UCSD-AML1 (cell line): ENCODE measurements at regions not wholly inside any gene's neighbourhood (a gene's known extent, or its start where the extent isn't known, plus 50 kb on each side); places are given as distances from the start of the nearest gene placed in this dataset.

Source experiments
- DNase-seq: peaks from one replicate; lab custom pipeline; 2025; ENCODE audit not compliant: unreplicated experiment; lab: John Stamatoyannopoulos, UW

DNA sequence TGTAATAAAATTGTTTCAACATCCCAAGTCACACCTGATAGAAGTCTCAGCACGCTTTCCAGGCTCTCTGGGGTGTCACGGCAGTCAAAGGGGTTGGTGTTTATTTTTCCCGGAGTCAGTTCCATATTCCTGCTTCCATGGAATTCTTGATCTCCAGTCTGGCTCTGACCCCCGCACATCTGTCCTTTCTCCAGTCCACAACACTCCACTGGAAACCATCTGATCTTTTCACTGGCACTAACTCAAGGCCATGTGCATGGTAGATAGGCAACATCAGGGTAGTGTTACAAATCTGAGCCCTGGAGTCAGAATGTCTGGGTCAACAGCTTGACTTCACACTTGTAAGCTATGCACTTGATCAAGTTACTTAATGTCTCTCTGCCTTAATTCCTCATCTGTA lies 176.2 kb downstream of the WDR11 start:
- DNase-seq: no peak

DNA sequence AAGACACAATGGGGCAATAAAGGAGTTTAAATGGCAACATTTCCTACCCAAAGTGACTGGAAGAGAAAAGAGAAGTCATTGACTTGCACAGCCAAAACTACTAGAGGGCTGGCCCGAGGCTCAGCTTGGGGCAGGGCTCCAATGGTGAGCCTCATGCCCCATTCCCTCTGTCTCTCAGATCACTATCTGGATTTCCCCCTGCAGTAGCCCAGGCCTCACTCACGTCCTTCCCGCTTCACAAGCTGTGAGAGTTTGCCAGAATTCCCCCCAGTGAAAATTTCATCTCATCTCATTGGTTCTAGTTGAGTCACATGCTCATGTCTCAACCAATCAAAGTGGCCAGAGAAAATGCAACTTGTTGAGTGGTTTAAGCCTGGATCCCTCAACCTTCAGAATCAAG lies 181.3 kb downstream of the WDR11 start:
- DNase-seq: no peak

DNA sequence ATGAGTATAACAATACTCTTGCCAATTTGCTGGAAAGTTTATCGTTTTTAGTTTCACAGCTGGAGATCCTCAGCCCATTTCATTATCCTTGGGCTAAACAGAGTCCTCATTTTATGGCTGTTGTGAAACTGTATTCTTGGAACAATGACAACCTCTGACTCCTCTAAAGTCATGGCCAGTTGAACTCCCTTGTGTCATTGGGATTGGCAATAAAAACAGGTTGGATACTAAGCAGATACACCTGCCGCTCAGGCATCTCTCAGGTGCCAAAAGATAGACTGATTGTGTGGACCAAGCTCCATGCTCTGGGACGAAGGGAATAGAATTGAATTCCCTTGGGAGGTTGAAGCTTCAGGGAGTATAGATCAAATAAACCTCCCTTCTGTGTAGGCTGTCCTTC lies 182.2 kb downstream of the WDR11 start:
- DNase-seq: no peak

DNA sequence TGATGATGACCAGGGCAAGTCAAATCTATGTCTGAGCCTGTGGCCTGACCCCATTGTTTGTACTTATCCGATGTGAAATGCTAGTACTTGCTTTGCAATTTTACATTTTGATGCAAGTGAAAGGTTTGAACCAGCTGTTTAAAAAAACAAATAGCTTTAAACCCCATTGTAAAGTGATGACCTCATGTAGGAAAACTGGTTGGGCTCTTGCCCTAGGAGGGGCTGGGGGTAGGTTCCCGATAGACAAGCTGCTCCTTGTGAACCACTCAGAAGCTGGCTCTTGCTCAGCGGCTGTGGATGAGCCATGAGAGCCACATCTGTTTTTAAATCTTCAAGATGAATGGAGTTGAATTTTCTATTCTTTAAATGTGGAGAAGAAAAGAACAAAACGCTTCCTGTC lies 185.3 kb downstream of the WDR11 start:
- no peak for DNase-seq

DNA sequence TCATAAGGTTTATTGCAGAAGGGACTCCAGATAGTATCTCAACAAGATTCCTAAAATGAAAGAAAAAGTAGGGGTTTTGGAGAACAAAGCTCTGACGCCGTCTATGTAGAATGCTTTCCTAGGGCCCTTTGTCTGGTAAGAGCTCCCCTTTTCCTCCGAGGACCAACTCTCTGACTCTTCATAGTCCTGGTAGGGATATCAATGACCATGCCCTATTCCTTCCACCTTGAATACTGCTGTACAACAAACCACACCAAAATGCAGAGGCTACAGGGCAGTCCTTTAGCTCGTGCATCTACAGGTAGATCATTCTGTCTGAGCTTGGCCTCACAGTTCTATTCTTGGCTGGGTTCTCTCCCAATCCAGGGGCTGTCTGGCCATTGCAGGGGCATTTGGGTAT lies 190.3 kb downstream of the WDR11 start:
- no peak for DNase-seq

DNA sequence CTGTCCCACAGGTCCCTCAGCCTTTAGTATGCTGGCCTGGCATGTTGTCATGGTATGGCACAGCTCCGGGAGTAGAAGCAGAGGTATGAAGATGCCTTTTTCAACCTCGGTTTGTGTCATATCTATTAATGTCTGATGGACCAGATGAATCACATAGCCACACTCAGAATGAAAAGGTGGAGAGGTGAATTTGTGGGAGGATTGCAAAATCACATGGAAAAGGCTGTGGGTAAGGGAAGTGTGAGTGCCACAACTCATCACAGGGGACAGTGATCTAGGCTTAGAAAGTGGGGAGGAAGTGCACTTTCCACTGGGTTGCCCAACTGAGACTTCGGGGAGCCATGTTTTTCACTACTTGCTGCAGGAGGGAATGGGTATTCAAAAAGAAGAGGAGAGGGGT lies 190.7 kb downstream of the WDR11 start:
- DNase-seq: no peak

DNA sequence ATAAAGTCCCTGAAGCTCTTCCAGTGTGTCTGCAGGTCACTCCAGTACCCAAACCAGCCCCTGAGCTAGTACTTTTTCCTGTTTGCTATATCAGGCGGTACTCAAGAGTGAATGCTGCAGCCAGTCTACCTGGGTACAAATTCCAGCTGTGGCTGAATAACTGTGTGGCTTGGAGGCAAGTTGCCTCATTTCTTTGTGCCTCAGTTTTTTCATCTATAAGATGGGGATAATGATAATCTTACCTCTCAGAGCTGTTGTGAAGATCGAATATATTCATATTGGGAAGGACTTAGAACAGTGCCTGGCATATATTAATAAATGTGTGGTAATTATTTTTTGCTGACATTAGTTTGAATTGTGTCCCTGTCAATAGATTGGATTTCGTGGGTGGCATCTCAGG lies 191.2 kb downstream of the WDR11 start:
- no peak for DNase-seq

DNA sequence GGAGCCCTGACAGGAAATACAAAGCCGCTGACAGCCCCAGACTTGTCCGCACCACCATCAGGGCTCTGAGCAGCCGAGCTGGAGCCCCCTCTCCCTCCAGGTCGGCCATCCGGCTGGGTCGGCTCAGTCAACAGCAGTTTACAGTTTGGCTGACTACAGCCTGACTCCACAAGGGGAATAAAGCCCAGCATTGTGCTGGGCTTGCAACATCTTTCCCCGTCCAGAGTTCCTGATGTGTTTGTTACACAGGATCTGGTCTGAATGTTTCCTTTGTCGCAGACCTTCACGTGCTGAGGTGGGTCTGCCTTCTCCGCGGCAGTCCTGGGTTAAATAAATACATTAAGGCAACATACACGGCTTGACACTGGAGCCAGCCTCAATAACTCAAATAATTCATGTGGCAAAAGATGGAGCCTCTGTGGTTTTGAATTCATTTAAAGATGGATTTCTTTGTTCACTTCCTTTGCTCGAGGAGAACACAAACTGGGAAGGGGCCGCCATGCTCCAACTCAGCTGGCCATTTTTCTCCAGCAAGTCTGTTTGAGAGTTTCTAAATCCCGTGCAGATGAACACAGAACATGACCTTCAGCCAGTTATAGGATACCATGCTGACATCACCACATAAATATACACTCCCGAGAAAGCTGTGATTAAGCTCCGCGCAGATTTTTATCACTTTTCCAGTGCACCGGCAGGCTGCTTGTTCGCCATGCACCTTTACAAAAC lies 192.1 kb downstream of the WDR11 start:
- no peak for DNase-seq

DNA sequence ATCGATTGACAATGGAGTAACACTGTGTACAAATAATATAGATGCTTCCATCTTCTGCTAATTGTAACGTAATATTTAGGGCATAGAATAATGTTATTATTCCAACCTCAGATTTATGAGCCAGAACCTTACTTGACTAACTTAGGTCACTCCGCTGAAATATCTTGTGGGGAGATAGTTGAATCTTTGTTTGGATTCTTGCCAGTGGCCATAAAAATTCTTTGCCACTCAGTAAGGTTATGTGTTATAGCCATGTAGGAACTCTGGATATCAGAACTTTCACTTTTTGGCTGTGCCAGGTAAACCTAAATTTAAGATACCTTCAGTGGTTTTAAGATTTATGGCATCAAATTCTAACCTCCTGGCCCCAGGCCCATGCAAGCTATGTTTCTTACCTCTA lies 197.6 kb downstream of the WDR11 start:
- DNase-seq: no peak

DNA sequence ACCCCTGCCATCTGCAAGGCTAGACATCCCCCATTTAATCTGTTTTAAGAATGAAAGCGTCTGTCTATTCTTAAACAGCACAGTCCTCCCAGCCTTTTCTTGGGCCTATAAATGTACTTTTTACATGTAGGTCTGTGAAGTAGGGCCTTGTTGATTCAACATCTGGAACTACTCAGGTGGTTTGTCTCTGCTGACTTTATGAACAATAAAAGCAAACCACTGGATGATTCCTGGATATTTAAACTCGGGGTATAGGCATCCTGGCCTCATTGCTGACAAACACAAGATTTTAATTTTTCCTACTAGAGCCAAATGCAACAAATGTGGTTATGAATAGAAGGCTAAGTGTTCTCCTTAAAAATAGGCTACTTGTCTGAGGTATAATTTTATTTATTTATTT lies 198.3 kb downstream of the WDR11 start:
- DNase-seq: no peak

DNA sequence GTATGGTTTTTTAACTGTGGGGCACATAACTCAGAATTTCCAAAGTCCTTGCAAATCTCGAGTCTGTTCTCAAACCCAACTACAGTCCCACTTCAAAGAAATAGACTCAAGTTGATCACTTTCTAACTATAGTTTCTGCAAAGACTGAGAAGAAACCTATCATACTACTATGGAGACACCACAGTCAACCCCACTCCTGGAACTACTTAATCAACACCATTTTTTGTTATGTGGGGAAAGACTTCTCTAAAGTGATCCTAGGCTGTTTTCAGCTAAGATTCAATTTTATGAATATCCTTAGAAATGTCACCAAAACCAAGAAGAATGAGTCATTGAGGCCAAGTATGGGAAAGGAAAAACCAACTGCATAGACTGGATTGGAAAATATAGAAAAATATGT lies 198.8 kb downstream of the WDR11 start:
- no peak for DNase-seq

DNA sequence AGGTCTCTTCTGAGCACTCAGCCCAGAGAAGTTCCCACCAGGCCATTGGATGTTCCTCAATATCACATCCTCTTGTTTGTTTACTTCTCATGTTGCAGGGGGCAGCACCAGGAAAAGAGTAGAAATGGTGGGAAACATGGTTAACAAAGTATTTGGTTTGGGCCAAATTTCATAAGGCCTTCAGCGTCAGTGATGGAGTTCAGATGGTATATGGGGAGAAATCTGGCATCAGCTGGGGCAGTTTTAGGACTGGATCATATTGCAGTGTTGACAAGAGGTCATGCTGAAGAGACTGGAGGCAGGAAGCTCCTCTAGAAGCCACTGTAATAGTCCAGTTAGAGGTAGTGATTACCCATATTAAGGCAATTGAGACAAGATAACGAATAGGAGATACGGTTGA lies 200.0 kb downstream of the WDR11 start:
- no peak for DNase-seq

DNA sequence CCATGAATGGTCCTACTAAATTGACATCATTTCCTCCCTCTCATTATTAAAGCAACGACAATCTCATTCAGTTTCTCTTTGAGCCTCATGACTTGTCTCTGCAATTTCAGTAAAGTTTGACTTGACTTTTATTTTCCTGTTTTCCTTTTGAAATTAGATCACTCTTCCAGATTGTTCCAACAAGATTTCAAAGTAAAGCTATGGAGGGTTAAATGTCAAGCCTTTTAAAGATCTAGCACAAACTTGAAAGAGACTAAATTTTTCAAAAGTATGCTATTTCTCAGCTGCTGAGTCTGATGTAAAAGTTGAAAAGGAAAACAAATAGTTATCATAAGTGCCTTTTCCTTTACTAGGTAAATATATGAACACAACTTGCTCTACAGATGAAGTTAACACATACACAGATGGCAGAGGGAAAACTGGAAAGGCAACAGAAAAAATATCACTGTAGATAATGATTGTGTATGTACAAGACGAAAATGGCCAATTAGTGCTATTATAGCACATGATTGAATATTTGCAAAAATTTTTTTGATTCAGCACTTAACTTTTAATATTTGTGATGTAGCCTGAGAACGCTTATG lies 200.6 kb downstream of the WDR11 start:
- DNase-seq: no peak

DNA sequence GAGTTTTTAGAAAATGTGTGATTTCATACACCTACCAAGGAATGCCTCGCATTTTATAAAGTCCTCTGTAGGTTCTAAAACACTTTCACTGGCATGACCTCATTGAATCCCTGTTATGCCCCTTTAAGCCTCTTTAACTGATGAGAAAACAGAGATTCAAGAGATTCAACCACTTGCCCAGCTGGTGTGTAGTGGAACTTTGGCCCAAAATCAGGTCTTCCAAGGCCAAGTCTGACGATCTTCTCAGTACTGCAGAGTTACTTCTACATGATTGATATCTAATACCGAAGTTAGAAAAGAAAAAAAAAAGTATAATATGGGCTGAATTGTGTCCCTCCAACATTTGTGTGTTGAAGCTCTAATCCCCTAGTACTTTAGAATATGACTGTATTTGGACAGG lies 202.0 kb downstream of the WDR11 start:
- no peak for DNase-seq

DNA sequence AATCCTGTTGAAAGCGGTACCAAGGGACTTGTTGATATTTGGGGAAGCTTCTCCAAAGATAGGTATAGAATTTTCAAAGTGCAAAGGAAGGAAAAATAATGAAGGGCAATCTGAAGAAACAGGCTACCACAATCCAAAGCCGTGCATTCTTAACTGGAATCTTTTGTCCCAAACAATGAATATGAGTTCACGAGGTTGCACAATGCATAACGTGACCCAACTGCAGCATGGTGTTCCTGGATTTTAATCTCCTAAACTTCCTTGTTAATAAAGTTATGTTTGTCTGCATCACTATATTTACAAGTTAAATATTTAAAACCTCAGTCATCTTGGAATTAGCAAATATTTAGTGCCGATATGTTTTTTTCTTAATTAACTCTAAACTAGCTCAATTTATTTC lies 203.7 kb downstream of the WDR11 start:
- no peak for DNase-seq

DNA sequence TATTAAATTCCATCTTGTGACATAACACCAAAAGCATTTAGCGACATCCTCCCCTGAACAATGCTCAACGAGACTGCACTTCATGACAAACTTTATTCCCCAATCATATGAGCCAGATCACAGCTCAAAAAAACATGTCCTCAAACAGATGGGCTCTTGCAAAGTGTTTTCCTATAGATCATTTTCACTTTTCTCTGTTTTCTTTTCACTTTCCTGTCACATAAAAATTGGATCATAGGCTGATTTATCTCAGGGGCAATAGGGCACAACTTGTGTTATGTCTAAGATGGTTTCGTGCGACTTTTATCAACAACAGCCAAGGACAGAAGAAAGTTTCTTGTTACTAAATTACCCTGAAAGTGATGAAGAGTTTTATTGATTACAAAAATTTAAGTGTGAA lies 206.1 kb downstream of the WDR11 start:
- no peak for DNase-seq

DNA sequence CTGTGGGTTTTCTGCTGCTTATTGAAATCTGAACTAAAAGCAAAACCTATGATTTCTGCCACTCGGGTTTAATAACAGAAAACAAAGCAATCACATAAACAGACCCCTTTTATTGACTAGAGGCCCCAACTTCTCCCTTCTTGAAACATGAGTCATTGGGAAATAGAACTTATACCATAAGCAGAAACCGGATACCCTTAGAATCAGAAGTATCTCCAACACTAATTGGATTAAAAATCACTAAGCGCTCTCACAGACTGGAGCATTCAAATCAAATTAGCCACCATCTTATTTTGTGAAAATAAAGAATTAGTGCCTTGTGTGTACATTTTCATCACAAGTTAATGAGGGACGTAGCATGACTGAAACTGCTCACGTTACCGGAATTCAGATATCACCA lies 206.9 kb downstream of the WDR11 start:
- no peak for DNase-seq

DNA sequence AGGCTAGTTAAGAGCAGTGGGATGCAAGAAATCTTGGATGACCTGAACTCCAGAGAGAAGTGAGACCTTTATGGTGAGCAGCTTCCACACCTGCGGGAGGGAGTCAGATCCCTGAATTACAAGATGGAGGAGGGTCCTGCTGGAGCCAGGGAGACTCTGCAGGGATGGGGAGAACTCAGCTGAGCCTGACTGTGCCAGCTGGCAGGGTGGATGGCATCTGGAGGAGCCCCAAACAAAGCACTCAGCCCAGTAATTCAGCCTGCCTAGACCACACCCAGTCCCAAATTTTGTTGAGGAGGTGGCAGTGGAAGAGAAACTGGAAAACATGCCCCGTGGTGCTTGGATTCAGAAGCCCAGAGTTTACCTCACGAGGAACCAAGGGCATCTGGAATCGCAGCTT lies 208.2 kb downstream of the WDR11 start:
- no peak for DNase-seq

DNA sequence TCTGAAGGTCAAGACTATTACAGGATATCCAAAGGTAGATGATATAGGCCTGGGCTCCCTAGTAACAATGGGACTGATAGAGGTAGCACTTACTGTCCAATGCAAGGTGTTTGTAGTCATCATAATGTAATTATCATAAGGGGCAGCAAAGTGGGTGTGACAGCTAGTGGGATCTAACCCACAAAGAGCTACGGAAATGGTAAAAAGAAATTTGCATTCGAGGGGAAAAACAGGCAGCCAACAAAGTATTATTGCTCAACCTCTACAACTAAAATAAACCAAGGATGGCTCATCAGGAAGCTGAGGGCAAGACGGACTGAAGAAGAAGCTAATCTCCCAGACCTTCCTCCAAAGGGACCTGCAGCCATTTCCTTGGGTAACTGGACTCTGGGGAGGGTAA lies 211.0 kb downstream of the WDR11 start:
- DNase-seq: no peak

DNA sequence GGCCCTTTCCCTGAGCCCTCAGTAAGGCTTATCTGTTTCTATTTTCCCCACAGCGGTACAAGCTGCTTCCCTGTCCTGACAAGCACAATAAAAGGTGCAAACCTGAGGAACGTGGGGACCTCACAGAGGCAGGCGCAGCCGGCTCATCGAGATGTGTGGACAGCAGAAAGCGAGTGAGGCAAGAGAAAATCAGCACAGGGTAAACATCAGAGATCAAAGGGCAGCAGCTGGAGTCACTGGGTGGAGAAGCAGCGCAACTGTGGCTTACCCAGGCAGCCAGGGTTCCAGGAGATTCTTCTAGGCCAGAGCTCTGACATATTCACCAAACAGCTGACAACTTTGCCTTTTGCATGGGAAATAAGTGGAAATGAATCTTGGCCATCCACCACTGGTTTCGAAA lies 212.6 kb downstream of the WDR11 start:
- no peak for DNase-seq

DNA sequence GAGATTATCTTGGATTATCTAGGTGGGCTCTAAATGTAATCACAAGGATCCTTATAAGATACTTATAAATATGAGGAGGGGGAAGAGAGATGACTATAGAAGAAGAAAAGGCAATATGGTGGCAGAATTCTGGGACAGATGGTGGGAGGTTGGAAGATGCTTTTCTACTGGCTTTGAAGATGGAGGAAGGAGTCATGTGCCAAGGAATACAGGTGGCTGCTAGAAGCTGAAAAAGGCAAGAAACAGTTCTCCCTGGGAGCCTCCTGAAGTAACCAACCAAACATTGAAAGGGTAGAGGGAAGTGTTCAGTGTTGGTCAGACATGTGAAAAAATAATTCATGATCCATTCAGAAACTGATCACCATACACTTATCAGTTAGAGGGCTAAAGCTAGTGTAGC lies 213.3 kb downstream of the WDR11 start:
- no peak for DNase-seq

DNA sequence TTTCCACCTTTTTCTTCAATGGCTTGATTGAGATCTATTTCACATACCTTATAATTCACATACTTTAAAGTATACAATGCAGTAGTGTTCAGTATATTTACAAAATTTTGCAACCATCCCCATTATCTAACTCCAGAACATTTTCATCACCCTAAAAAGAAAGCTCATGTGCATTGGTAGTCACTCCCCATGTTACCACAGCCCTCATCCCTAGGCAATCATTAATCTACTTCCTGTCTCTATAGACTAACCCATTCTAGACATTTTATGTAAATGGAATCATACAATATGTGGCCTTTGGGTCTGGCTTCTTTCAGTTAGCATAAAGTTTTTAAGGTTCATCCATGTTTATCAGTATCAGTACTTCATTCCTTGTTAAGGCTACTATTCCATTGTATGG lies 214.2 kb downstream of the WDR11 start:
- DNase-seq: no peak
